MCF 10A (cell line): ENCODE measurements at regions not wholly inside any gene's neighbourhood (a gene's known extent, or its start where the extent isn't known, plus 50 kb on each side); places are given as distances from the start of the nearest gene placed in this dataset.
"Not testable (repeated sequence)": the region's sequence is repeated elsewhere in the genome, so short reads cannot be mapped to it uniquely, and the experiment has no call there.

Experiments
- BruUV-seq: library from RNA; stranded (reverse); fragments of 400-500 nt; replicated peaks from 2 replicates; lab custom pipeline; 2021; lab: Mats Ljungman, UMichigan
- CTCF ChIA-PET: fragments of 300-600 bp; sonication (Branson Sonifier 250); formaldehyde crosslinking; extraction: SDS; loops from one replicate; lab custom pipeline; 2021; ENCODE audit warnings: antibody characterized with exemption, inconsistent platforms; lab: Yijun Ruan, JAX
- POLR2A ChIA-PET: fragments of 300-600, 350-650 bp; sonication (Branson Sonifier 250); formaldehyde crosslinking; extraction: SDS; loops from one replicate; lab custom pipeline; 2020; ENCODE audit warnings: antibody characterized with exemption, inconsistent platforms; lab: Yijun Ruan, JAX
- DNase-seq: peaks from one replicate; pipeline ENCODE4 v3.0.0-alpha.2; 2018; ENCODE audit not compliant: unreplicated experiment
- H3K27ac Mint-ChIP-seq: one replicate; pipeline ENCODE4 v1.8.0; 2022; ENCODE audit warnings: mild to moderate bottlenecking, low read depth, mixed read lengths; ENCODE audit not compliant: unreplicated experiment
- H3K27me3 Mint-ChIP-seq: one replicate; pipeline ENCODE4 v1.8.0; 2022; ENCODE audit warnings: mixed read lengths; ENCODE audit not compliant: insufficient read depth, unreplicated experiment
- H3K36me3 Mint-ChIP-seq: one replicate; pipeline ENCODE4 v1.8.0; 2022; ENCODE audit warnings: mild to moderate bottlenecking, moderate library complexity, mixed read lengths; ENCODE audit not compliant: insufficient read depth, unreplicated experiment
- H3K4me1 Mint-ChIP-seq: one replicate; pipeline ENCODE4 v1.8.0; 2022; ENCODE audit warnings: mixed read lengths; ENCODE audit not compliant: insufficient read depth, unreplicated experiment
- H3K4me3 Mint-ChIP-seq: one replicate; pipeline ENCODE4 v1.8.0; 2022; ENCODE audit warnings: mild to moderate bottlenecking, moderate library complexity, mixed read lengths; ENCODE audit not compliant: unreplicated experiment
- H3K9me3 Mint-ChIP-seq: one replicate; pipeline ENCODE4 v1.8.0; 2022; ENCODE audit warnings: mixed read lengths; ENCODE audit not compliant: unreplicated experiment
- intact Hi-C: fragments of 100-400 bp; cut with micrococcal nuclease; formaldehyde crosslinking; loops from 2 replicates; pipeline ENCODE4 v1.14.1; 2022
- TF ChIP-seq, protein P1 (sequence below): fragments of 200-600 bp; IDR thresholded peaks from one replicate; pipeline ENCODE4 v1.8.0; 2022; ENCODE audit warnings: antibody characterized with exemption, mild to moderate bottlenecking; ENCODE audit not compliant: unreplicated experiment

DNA sequence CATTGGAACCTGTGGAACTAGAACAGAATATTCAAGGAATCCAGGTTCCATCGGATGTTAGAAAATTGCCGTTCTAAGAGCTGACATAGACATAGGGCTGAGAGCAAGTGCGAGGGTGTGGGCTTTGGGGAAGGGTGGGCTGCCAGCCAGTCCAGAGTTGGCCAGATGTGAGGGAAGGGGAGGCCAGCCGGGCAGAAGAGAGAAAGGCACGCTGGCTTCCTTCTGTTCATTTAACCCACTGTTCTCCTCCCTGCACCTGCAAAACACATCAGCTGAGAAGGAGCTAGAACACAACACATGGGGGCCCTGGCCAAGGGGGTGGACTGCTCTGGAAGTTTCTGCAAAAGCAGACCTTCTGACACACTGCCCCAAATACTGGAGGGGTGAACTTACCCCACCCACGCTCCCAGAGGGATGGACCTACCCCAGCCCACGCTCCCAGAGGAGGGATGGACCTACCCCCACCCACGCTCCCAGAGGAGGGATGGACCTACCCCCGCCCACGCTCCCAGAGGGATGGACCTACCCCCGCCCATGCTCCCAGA lies 98.0 kb downstream of the SHANK2 start:
- TF ChIP-seq, protein P1, sequence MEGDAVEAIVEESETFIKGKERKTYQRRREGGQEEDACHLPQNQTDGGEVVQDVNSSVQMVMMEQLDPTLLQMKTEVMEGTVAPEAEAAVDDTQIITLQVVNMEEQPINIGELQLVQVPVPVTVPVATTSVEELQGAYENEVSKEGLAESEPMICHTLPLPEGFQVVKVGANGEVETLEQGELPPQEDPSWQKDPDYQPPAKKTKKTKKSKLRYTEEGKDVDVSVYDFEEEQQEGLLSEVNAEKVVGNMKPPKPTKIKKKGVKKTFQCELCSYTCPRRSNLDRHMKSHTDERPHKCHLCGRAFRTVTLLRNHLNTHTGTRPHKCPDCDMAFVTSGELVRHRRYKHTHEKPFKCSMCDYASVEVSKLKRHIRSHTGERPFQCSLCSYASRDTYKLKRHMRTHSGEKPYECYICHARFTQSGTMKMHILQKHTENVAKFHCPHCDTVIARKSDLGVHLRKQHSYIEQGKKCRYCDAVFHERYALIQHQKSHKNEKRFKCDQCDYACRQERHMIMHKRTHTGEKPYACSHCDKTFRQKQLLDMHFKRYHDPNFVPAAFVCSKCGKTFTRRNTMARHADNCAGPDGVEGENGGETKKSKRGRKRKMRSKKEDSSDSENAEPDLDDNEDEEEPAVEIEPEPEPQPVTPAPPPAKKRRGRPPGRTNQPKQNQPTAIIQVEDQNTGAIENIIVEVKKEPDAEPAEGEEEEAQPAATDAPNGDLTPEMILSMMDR = no peak
- POLR2A ChIA-PET = interaction anchor here (0.6 kb wide), 1 partner anchor 88 kb away, joined by 3 read pairs; no protein-coding TSS in a partner anchor
- BruUV-seq = no TSS peak
- intact Hi-C loops = no loop called here
- peaks cover 21% of the 10 kb centered on the region for H3K9me3 Mint-ChIP-seq
- no peak overlapping the region for H3K27ac Mint-ChIP-seq
- no peak overlapping the region for H3K4me3 Mint-ChIP-seq
- no peaks in the 10 kb centered on the region for H3K4me1 Mint-ChIP-seq
- H3K36me3 Mint-ChIP-seq = no peaks in the 10 kb centered on the region
- no peak for DNase-seq
- CTCF ChIA-PET = no interaction called here
- no peaks in the 10 kb centered on the region for H3K27me3 Mint-ChIP-seq

DNA sequence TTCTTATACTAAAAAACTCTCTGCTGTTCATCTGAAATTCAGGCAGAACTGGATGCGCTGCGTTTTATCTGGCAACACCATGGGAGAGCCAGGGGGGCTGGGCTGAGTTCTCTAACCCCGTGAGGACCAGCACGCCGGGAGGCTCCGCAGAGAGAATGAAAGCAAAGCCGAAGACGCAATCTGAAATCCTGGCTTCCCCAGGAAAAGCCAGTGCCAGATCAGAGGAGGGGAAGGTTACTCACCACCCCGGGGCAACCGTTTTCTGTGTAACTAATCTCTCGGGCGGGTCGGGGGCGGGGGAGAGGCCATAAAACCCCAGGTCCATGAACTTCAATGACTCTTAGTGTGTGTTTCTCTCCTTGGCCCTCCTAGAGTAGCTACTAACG lies 99.4 kb downstream of the SHANK2 start:
- intact Hi-C loops = no loop called here
- Mint-ChIP-seq H3K27me3 (no peaks in the 10 kb centered on the region), H3K4me1 (no peaks in the 10 kb centered on the region), H3K36me3 (no peaks in the 10 kb centered on the region), H3K27ac (no peak overlapping the region), H3K4me3 (peak overlapping the region; percentile 19), H3K9me3 (peaks cover 9% of the 10 kb centered on the region)
- no TSS peak for BruUV-seq
- ChIA-PET POLR2A (interaction anchor here (1.0 kb wide), 1 partner anchor 301 kb away, joined by 5 read pairs; no protein-coding TSS in a partner anchor), CTCF (no interaction called here)
- peak; percentile 6 for DNase-seq
- TF ChIP-seq, protein P1 = no peak

DNA sequence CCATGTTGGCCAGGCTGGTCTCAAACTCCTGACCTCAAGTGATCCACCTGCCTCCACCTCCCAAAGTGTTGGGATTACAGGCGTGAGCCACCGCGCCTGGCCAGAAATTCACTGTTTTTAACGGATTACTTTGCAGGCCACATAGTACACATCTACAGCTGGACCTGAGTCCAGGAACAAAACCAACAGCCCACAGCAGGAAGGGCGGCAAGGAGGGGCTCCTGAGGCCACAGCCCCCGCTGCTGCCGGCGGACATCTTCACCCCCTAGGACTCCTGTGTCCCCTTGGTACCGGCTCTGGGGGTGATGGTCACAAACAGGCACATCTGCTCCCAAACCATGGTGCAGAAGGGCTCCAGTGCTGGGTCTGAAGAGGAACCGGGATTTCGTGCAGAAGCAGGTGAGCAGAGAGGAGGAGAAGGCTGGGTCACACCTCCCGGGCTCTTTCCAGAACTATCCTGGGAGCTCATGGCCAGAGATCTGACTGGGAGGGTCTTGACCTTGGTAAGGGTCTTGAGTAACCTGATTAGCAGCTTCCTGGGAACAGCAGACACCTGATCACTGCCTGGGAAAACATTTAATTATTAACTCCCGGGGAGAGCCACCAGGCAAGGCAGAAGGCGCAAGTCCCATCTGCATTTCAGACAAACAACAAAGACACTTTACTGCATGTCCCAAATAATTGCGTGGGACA lies 99.9 kb downstream of the SHANK2 start:
- H3K27ac Mint-ChIP-seq, intact Hi-C loops, H3K9me3 Mint-ChIP-seq, H3K36me3 Mint-ChIP-seq, DNase-seq, BruUV-seq, H3K27me3 Mint-ChIP-seq, CTCF ChIA-PET, H3K4me1 Mint-ChIP-seq: not testable (repeated sequence)
- H3K4me3 Mint-ChIP-seq = peak overlapping the region; percentile 19
- POLR2A ChIA-PET = interaction anchor here (1.0 kb wide), 1 partner anchor 301 kb away, joined by 5 read pairs; no protein-coding TSS in a partner anchor

GRCh38 chr11:71151561-71151960 lies 100.8 kb downstream of the SHANK2 start:
- Mint-ChIP-seq H3K36me3 (no peaks in the 10 kb centered on the region), H3K9me3 (peaks cover 13% of the 10 kb centered on the region), H3K27ac (no peak overlapping the region), H3K4me1 (no peaks in the 10 kb centered on the region), H3K4me3 (no peak overlapping the region), H3K27me3 (no peaks in the 10 kb centered on the region)
- ChIA-PET CTCF (interaction anchor here (0.6 kb wide), 1 partner anchor 684 kb away, joined by 3 read pairs; no protein-coding TSS in a partner anchor), POLR2A (no interaction called here)
- intact Hi-C loops = no loop called here
- DNase-seq = no peak
- TF ChIP-seq, protein P1 = no peak
- BruUV-seq = no TSS peak
